Activated effector memory CD4-positive, alpha-beta T cell treated with Interleukin-2 at 50 U/mL for 16 hours (primary cell): ENCODE measurements at regions not wholly inside any gene's neighbourhood (a gene's known extent, or its start where the extent isn't known, plus 50 kb on each side); places are given as distances from the start of the nearest gene placed in this dataset.

Experiments used
- DNase-seq: peaks from one replicate; pipeline ENCODE4 v3.0.0-alpha.2; 2020

- no peak for DNase-seq
These were observed 123.9 kb downstream of the ACKR3 start for GRCh38 chr2:236693531-236693930.

DNA sequence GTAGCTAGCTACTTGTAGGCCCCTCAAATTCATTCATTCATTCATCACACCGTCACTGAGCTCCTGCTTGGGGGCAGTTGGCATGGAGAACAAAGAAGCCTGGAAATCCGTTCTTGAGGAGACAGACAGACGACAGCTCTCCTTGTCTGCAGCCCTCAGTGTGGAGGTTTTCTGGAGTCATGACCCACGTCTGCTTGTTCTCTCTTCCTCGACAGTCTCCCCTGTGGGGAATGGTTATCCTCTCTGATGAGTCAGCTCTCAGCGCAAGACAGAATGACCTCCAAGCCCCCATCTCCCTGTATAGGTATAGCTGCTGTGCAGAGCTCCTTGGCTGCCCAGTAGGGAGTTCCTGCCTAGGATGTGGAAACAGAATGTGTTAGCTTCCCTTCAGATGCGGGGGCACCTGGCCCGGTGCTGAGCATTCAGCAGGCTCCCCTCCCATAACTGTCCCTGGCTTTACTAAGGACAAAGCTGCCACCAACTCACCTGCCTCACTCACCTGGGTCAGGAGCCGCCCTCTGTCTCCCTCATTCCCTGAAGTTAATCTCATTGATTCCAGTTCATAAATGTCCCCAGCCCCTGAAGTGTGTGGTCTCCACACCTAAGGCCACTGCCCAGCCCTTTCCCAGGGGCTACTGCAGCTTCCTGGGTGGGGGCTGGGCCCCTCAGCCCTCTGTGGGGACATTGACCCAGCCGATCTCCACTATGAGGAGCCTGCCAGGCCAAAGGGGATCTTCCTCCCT is 124.7 kb downstream of the ACKR3 start:
- DNase-seq, result no peak

GRCh38 chr2:236696834-236697233 is 127.2 kb downstream of the ACKR3 start:
- DNase-seq, result no peak

DNA sequence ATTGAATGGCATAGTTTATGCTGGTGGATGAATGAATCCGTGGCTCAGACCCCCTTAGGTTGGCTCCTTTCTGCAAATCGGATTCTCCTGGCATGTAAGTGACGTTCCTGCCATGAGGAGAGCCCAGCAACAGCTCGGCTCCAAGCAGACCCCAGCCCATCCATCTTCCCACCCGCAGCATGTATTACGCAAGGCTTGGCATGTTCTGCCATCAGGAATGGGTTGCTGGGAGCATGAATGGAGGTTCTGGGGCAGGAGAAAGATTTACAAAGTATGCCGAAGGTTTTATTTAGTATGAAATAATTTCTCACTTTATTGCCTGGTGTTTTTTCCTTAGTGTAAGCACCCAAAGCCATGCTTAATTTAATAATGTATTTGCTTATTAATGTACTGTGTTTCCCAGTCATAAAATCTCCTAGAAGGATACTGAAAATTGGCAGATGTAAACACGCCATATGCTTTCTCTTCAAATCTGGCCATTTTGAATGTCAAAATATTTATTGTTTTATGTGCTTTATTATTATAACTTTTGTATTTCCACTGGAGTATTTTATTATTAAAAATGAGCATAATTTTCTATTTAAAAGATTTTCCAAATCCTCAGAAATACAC is 128.5 kb downstream of the ACKR3 start:
- DNase-seq, result no peak

GRCh38 chr2:236700703-236701102 is 131.1 kb downstream of the ACKR3 start:
- DNase-seq, result no peak

- no peak for DNase-seq
These were observed 133.2 kb downstream of the ACKR3 start for GRCh38 chr2:236702657-236703372.

GRCh38 chr2:236703373-236703709 is 133.7 kb downstream of the ACKR3 start:
- DNase-seq, result no peak

DNA sequence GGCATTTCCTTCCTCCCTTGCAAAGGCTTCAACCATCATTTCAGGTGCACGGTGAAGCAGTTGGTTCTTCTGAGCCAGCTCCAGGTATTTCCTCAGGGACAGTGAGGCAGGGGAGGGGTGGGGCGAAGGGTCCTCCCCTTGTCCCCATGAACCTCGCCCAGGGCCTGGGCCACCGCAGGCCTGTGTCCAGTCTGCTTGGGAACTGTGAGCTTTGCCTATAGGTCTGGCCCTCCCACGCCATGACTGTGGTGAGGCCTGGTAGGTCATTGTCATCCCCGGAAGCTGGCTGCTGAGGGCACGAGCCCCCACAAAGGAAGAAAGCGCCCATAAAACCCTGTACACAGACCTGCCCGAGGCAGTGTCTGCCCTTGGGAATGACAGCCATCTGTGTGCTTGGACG is 134.3 kb downstream of the ACKR3 start:
- no peak for DNase-seq

DNA sequence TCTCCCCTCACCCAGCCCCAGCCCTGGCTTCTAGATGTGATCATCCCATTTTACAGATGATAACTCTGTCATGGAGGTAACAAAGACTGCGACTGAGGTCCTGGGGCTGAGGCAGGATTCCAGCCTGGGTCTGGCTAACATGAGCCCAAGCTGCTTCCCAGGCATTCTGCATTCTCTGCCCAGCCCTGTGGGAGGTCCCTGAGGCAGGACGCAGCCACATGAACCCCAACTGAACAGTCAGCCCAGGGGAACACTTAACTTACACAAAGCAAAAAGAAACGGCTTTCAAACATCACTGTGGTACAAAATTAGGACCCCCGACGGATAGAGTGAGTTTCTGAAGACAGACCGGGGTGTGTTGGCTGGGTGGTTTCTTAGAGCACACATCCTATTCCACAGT is 135.3 kb downstream of the ACKR3 start:
- DNase-seq, result no peak

GRCh38 chr2:236705295-236706105 is 135.9 kb downstream of the ACKR3 start:
- no peak for DNase-seq

GRCh38 chr2:236706288-236706687 is 136.7 kb downstream of the ACKR3 start:
- DNase-seq, result no peak

GRCh38 chr2:236706803-236707202 is 137.2 kb downstream of the ACKR3 start:
- DNase-seq, result no peak

GRCh38 chr2:236711440-236711839 is 141.8 kb downstream of the ACKR3 start:
- no peak for DNase-seq

DNA sequence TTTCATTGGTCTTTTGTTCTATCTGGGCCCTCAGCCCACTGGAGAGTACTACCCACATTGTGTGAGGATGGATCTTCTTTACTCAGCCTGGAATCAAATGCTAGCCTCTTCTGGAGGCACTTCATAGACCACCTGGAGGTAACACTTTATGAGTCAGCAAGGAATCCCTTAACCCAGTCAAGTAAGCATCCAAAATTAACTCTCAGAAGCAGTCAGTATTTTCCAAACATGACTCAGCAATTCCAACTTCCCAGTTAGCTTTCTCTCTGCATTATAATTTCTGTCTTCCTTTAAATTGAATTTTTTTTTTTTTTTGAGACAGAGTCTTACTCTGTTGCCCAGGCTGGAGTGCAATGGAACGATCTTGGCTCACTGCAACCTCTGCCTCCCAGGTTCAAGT is 142.7 kb downstream of the ACKR3 start:
- no peak for DNase-seq

GRCh38 chr2:236712961-236713673 is 143.5 kb downstream of the ACKR3 start:
- no peak for DNase-seq

- DNase-seq, result no peak
These were observed 144.5 kb downstream of the ACKR3 start for GRCh38 chr2:236714080-236714479.

DNA sequence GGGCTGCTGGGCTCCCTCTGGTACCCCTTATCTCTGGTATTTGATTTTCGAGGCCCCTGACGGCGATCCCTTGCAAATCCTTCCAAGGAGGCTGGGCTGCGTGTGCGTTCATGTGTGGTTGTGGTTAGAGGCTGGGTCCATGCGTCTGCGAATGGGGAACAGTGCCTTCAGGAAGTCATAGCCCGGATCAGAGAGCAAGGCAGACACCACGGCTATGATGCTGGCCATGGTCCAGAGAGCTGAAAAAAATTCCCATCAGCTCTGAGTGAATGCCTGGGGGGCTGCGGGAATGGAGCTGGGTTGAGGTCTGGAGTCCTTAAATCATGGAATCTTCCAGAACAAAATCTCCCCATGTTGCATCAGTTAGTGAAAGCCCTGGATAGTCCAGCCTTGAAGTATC is 145.5 kb downstream of the ACKR3 start:
- DNase-seq, result no peak

- DNase-seq, result no peak
These were observed 145.9 kb downstream of the ACKR3 start for GRCh38 chr2:236715491-236715961.

DNA sequence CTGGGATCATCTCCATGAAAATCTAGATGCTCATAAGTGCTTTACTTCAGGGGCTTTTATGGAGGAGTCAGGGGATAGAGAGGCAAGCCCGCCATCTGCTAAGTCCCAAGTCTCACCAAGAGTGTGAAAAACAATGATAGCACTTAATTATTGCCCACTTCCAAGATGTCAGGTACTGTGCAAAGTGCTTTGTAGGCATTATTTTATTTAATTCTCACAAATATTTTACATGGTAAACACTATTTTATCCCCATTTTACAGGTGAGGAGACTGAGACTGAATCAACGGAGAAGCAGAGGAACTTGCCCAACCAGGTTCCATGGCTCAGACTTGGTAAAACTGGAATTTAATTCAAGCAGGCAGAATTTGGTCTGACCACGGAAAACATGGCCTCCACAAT is 147.5 kb downstream of the ACKR3 start:
- DNase-seq, result no peak

GRCh38 chr2:236717729-236718128 is 148.1 kb downstream of the ACKR3 start:
- DNase-seq, result no peak

GRCh38 chr2:236718207-236718992 is 148.8 kb downstream of the ACKR3 start:
- no peak for DNase-seq

GRCh38 chr2:236719192-236719635 is 149.6 kb downstream of the ACKR3 start:
- DNase-seq, result no peak
